ENCODE measurements at regions not wholly inside any gene's neighbourhood (a gene's known extent, or its start where the extent isn't known, plus 50 kb on each side); places are given as distances from the start of the nearest gene placed in this dataset.

DNA sequence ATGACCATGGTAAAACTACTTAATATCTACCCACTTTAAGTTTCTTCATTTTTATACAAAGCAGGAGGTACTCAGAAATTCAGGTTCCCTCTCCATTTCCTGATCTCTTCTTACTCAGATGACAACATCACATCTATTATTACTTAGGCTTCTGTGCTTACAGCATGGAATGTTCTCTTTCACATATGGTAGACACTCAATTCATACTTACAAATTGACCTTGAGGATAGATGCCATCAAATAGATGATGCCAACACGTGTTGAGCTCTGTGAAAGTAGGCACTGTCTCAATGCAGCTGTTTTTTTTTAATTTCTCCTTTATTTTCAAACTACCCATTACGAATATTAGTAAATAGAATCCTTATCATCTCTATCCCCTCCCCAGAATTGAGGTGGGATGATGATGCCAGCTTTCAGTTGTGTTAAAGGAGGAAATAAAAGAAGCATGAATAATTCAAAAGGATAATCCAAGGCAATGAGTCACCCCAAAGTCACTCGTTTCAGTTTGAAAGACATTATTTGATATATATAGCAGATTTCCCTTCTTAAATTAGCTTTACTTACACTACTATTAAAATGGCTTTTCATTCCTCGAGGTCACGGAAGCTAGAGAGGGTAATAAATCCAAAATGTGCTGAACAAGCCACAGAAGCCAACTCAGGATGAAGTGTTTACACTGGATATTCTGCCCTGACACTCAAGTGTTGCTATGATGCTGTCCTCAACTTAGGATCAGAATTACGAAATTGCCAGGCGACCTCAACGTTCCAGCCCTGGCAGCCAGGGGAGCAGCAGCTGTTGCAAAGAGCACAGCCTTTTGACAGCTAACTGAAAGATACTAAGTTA lies 124.2 kb upstream of the EOLA2 start:
- Mint-ChIP-seq H3K4me3 (no peak overlapping the region), H3K27ac (ENCODE audit: unreplicated experiment) (no peak overlapping the region), H3K4me1 (no peaks in the 10 kb centered on the region), H3K27me3 (ENCODE audit: low read depth) (peaks cover 2% of the 10 kb centered on the region), H3K36me3 (ENCODE audit: low read depth) (no peaks in the 10 kb centered on the region), H3K9me3 (peaks cover 3% of the 10 kb centered on the region)
- DNase-seq (ENCODE audit: low read depth, low spot score), result no peak
- TF ChIP-seq, protein P1, sequence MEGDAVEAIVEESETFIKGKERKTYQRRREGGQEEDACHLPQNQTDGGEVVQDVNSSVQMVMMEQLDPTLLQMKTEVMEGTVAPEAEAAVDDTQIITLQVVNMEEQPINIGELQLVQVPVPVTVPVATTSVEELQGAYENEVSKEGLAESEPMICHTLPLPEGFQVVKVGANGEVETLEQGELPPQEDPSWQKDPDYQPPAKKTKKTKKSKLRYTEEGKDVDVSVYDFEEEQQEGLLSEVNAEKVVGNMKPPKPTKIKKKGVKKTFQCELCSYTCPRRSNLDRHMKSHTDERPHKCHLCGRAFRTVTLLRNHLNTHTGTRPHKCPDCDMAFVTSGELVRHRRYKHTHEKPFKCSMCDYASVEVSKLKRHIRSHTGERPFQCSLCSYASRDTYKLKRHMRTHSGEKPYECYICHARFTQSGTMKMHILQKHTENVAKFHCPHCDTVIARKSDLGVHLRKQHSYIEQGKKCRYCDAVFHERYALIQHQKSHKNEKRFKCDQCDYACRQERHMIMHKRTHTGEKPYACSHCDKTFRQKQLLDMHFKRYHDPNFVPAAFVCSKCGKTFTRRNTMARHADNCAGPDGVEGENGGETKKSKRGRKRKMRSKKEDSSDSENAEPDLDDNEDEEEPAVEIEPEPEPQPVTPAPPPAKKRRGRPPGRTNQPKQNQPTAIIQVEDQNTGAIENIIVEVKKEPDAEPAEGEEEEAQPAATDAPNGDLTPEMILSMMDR (conservative IDR thresholded peaks at IDR 0.05), result no peak

DNA sequence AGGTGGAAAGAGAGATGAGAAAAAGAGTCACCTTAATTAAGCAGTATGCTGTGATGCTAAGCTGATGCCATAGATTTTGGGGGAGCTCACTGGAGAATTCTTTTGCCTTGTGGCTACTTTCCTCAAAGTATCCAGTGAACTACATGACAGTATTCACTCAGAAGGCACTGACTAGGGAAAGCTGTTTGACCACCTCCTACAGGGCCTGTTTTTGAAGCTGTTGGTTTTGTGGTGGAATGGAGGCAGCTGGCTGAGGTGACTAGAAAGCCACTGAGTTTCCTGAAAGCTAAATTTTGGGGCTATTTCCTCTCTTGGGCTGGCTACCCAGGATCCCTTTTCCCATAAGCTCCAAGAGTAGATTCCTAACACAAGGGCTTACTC lies 124.8 kb upstream of the EOLA2 start:
- Mint-ChIP-seq H3K9me3 (peaks cover 3% of the 10 kb centered on the region), H3K4me1 (no peaks in the 10 kb centered on the region), H3K27ac (ENCODE audit: unreplicated experiment) (no peak overlapping the region), H3K4me3 (no peak overlapping the region), H3K36me3 (ENCODE audit: low read depth) (no peaks in the 10 kb centered on the region), H3K27me3 (ENCODE audit: low read depth) (peaks cover 2% of the 10 kb centered on the region)
- TF ChIP-seq, protein P1 (conservative IDR thresholded peaks at IDR 0.05), result no peak
- no peak for DNase-seq (ENCODE audit: low read depth, low spot score)

DNA sequence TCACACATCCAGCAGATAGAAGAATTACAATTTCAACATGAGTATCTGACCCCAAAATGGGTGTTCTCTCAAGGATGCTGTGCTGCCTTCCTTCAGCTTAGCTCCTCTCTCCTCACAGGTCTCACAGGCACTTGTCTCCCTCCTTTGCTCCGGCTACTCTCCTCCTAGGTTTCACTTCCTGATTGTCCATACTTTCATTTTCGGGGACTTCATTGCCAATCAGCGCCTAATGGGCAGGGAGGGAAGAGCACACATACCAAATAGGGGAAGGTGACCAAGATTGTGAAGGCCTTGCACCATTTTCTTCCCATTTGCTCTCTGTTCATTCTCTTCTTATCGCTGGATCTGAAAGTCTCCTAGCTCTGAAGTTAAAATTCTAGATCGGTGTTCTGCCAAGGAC lies 125.4 kb upstream of the EOLA2 start:
- TF ChIP-seq, protein P1 (conservative IDR thresholded peaks at IDR 0.05), result no peak
- Mint-ChIP-seq H3K27me3 (ENCODE audit: low read depth) (peaks cover 2% of the 10 kb centered on the region), H3K9me3 (peaks cover 3% of the 10 kb centered on the region), H3K4me1 (no peaks in the 10 kb centered on the region), H3K27ac (ENCODE audit: unreplicated experiment) (no peak overlapping the region), H3K4me3 (no peak overlapping the region), H3K36me3 (ENCODE audit: low read depth) (no peaks in the 10 kb centered on the region)
- no peak for DNase-seq (ENCODE audit: low read depth, low spot score)

DNA sequence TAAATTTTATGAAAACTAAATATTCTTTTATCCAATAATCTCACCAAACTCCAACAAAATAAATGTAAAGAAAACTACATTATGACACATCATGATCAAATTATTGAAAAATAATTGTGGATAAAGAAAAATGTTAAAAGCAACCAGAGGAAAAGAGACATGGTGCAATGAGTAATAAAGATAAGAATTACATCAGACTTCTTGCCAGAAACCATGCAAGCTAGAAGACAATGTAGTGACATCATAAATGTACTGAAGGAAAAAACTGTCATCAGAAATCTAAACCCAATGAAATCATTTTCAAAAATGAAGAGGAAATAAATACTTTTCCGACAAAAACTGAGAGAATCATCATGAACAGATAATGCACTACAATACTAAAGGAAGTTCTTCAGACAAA lies 135.9 kb upstream of the EOLA2 start:
- H3K9me3 Mint-ChIP-seq, result peaks cover 5% of the 10 kb centered on the region
- no peak overlapping the region for H3K27ac Mint-ChIP-seq (ENCODE audit: unreplicated experiment)
- H3K4me1 Mint-ChIP-seq, result no peaks in the 10 kb centered on the region
- DNase-seq (ENCODE audit: low read depth, low spot score), result no peak
- no peak overlapping the region for H3K4me3 Mint-ChIP-seq
- no peaks in the 10 kb centered on the region for H3K36me3 Mint-ChIP-seq (ENCODE audit: low read depth)
- no peaks in the 10 kb centered on the region for H3K27me3 Mint-ChIP-seq (ENCODE audit: low read depth)
- TF ChIP-seq, protein P1 (conservative IDR thresholded peaks at IDR 0.05), result no peak

DNA sequence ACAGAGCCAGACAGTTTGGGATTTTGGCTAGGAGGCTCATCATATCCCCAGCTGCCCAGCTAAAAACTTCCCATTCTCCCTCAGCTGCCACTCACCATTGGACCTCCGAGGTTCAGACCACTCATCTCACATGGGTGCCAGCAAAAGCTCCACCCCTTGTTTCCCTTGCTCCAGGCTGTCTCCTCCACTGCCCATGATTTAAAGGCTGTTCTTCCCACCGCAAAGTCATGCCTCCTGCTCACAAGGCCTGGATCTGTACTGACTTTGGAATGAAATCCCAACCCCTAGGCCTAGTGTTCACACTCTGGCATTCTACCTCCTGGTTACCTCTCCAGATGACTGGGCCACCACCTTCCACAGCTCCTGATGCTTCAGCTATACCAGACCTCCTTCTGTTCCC lies 142.2 kb upstream of the EOLA2 start:
- Mint-ChIP-seq H3K36me3 (ENCODE audit: low read depth) (no peaks in the 10 kb centered on the region), H3K9me3 (peaks cover 5% of the 10 kb centered on the region), H3K27ac (ENCODE audit: unreplicated experiment) (no peak overlapping the region), H3K27me3 (ENCODE audit: low read depth) (no peaks in the 10 kb centered on the region), H3K4me1 (no peaks in the 10 kb centered on the region), H3K4me3 (no peak overlapping the region)
- no peak for DNase-seq (ENCODE audit: low read depth, low spot score)
- TF ChIP-seq, protein P1 (conservative IDR thresholded peaks at IDR 0.05), result no peak
